ENCODE measurements at regions not wholly inside any gene's neighbourhood (a gene's known extent, or its start where the extent isn't known, plus 50 kb on each side); places are given as distances from the start of the nearest gene placed in this dataset.
A peak's percentile ranks its signal among the peaks of the same experiment; 100 is the strongest.

- TF ChIP-seq TCF7L2 (IDR thresholded peaks at IDR 0.05; ENCODE audit: low read depth, low read length) (no peak), POLR2AphosphoS5 (IDR thresholded peaks at IDR 0.05; ENCODE audit: low read depth, low read length) (no peak), CTCF (IDR thresholded peaks at IDR 0.05) (no peak), REST (IDR thresholded peaks at IDR 0.05; ENCODE audit: insufficient read depth in 1 of 2, low read depth in 2 of 2, low read length in 1 of 2) (no peak), SIN3A (IDR thresholded peaks at IDR 0.05; ENCODE audit: borderline replicate concordance, insufficient read depth, low read depth, low read length) (no peak)
- no peaks in the 10 kb centered on the region for H3K4me1 ChIP-seq (ENCODE audit: control insufficient read depth, insufficient read depth, low read length)
- H3K36me3 ChIP-seq (ENCODE audit: control insufficient read depth, insufficient read depth, low read length): no peaks in the 10 kb centered on the region
- no peaks in the 10 kb centered on the region for H3K9me3 ChIP-seq (ENCODE audit: control insufficient read depth, insufficient read depth, low read depth, low read length)
- intact Hi-C loops (cut with micrococcal nuclease; ENCODE audit: unreplicated experiment): no loop called here
- no peak overlapping the region for H3K27ac ChIP-seq (ENCODE audit: low read length)
- in situ Hi-C loops (cut with HindIII; ENCODE audit: low pct_unique_long_range_greater_than_20kb, low sequenced_read_pairs): no loop called here
- ChIA-PET CTCF (no interaction called here), POLR2A (no interaction called here)
- H3K4me3 ChIP-seq (ENCODE audit: low read depth in 2 of 2, low read length in 2 of 2): peak overlapping the region; percentile 40 to 73
- ATAC-seq (peak; percentile 98), DNase-seq (ENCODE audit: low read depth, low spot score) (no peak)
- no TSS peak for BruUV-seq (replicated peaks)
- no peaks in the 10 kb centered on the region for H3K27me3 ChIP-seq (ENCODE audit: control insufficient read depth, insufficient read depth, low read length)
Observed at GRCh38 chr16:79770244-79771064, 169.9 kb upstream of the MAF start.

GRCh38 chr16:79769928-79770243 lies 169.3 kb upstream of the MAF start:
- H3K27me3 ChIP-seq (ENCODE audit: control insufficient read depth, insufficient read depth, low read length): no peaks in the 10 kb centered on the region
- CTCF ChIA-PET: no interaction called here
- in situ Hi-C loops (cut with HindIII; ENCODE audit: low pct_unique_long_range_greater_than_20kb, low sequenced_read_pairs) (no loop called here), intact Hi-C loops (cut with micrococcal nuclease; ENCODE audit: unreplicated experiment) (loop anchor here (5.0 kb wide), 1 partner anchor 383 kb away; no protein-coding TSS in a partner anchor)
- H3K36me3 ChIP-seq (ENCODE audit: control insufficient read depth, insufficient read depth, low read length): no peaks in the 10 kb centered on the region
- POLR2A ChIA-PET: no interaction called here
- ATAC-seq (no peak), DNase-seq (ENCODE audit: low read depth, low spot score) (no peak)
- no peaks in the 10 kb centered on the region for H3K9me3 ChIP-seq (ENCODE audit: control insufficient read depth, insufficient read depth, low read depth, low read length)
- no peaks in the 10 kb centered on the region for H3K4me1 ChIP-seq (ENCODE audit: control insufficient read depth, insufficient read depth, low read length)
- no TSS peak for BruUV-seq (replicated peaks)
- no peak overlapping the region for H3K27ac ChIP-seq (ENCODE audit: low read length)
- peak overlapping the region; percentile 40 to 73 for H3K4me3 ChIP-seq (ENCODE audit: low read depth in 2 of 2, low read length in 2 of 2)
- TF ChIP-seq CTCF (IDR thresholded peaks at IDR 0.05): no peak
- no peak for TF ChIP-seq POLR2AphosphoS5 (IDR thresholded peaks at IDR 0.05; ENCODE audit: low read depth, low read length)
- TF ChIP-seq TCF7L2 (IDR thresholded peaks at IDR 0.05; ENCODE audit: low read depth, low read length): no peak
